Suprapubic skin (tissue), 4 donors: ENCODE measurements at regions not wholly inside any gene's neighbourhood (a gene's known extent, or its start where the extent isn't known, plus 50 kb on each side); places are given as distances from the start of the nearest gene placed in this dataset.

ENCODE experiments used
- CTCF ChIP-seq, 2 donors: fragments of 200-600 bp in 1 of 2; fragments of 450-650 bp in 1 of 2; sonication (generic) in 1 of 2; IDR thresholded peaks; one replicate each; pipeline ENCODE4 v1.5.1; 2016 to 2019; ENCODE audit warnings: antibody characterized with exemption in 2 of 2, mild to moderate bottlenecking in 1 of 2, moderate library complexity in 1 of 2
- POLR2A ChIP-seq, 2 donors: fragments of 450-650 bp; IDR thresholded peaks; one replicate each; pipeline ENCODE4 v1.6.1; 2017; ENCODE audit warnings: antibody characterized with exemption in 2 of 2, mild to moderate bottlenecking in 2 of 2, moderate library complexity in 2 of 2
- POLR2AphosphoS5 ChIP-seq, 3 donors: sonication (generic); formaldehyde crosslinking; IDR thresholded peaks; one replicate each; pipeline ENCODE4 v1.6.1; 2017; ENCODE audit warnings: antibody characterized with exemption in 3 of 3

GRCh38 chr20:51208162-51208561 lies 185.3 kb upstream of the KCNG1 start:
- no peak for TF ChIP-seq POLR2AphosphoS5 (IDR thresholded peaks at IDR 0.05)
- TF ChIP-seq CTCF (IDR thresholded peaks at IDR 0.05): no peak
- no peak for TF ChIP-seq POLR2A (IDR thresholded peaks at IDR 0.05)
